ENCODE measurements at regions not wholly inside any gene's neighbourhood (a gene's known extent, or its start where the extent isn't known, plus 50 kb on each side); places are given as distances from the start of the nearest gene placed in this dataset.
"Not testable (repeated sequence)": the region's sequence is repeated elsewhere in the genome, so short reads cannot be mapped to it uniquely, and the experiment has no call there.

- Histone ChIP-seq H3K4me1 (ENCODE audit: insufficient read depth, insufficient read length) (no peaks in the 10 kb centered on the region), H3K36me3 (ENCODE audit: insufficient read depth, insufficient read length, low read length) (no peaks in the 10 kb centered on the region), H3K9ac (ENCODE audit: insufficient read length, low read depth) (no peak overlapping the region), H3K27me3 (ENCODE audit: insufficient read depth, insufficient read length) (no peaks in the 10 kb centered on the region), H3K4me3 (ENCODE audit: insufficient read length, low read depth) (no peak overlapping the region), H3K9me3 (ENCODE audit: insufficient read depth, low read length) (0 out of 2 replicates have a peak, but pooled peaks cover 5% of the 10 kb centered on the region)
- TF ChIP-seq YY1 (IDR thresholded peaks at IDR 0.05; ENCODE audit: insufficient read depth, insufficient read length) (no peak), ZNF274 (IDR thresholded peaks at IDR 0.05; ENCODE audit: low read depth, low read length) (no peak), SUZ12 (IDR thresholded peaks at IDR 0.05; ENCODE audit: extremely low read depth, insufficient read depth, insufficient read length) (no peak)
- DNase-seq (ENCODE audit: low read depth, low spot score), result no peak
Measured at GRCh38 chr1:222187566-222188332, 360.2 kb downstream of the HHIPL2 start.

GRCh38 chr1:222182641-222183040 lies 365.3 kb downstream of the HHIPL2 start:
- TF ChIP-seq SUZ12 (IDR thresholded peaks at IDR 0.05; ENCODE audit: extremely low read depth, insufficient read depth, insufficient read length), result no peak
- TF ChIP-seq YY1 (IDR thresholded peaks at IDR 0.05; ENCODE audit: insufficient read depth, insufficient read length), result no peak
- TF ChIP-seq ZNF274 (IDR thresholded peaks at IDR 0.05; ENCODE audit: low read depth, low read length), result no peak

GRCh38 chr1:222181191-222181590 lies 366.7 kb downstream of the HHIPL2 start:
- 0 out of 2 replicates have a peak, but pooled peaks cover 5% of the 10 kb centered on the region for H3K9me3 ChIP-seq (ENCODE audit: insufficient read depth, low read length)
- no peaks in the 10 kb centered on the region for H3K27me3 ChIP-seq (ENCODE audit: insufficient read depth, insufficient read length)
- no peak overlapping the region for H3K4me3 ChIP-seq (ENCODE audit: insufficient read length, low read depth)

More at GRCh38 chr1:222182641-222183040, 365.3 kb downstream of the HHIPL2 start:
- no peaks in the 10 kb centered on the region for H3K36me3 ChIP-seq (ENCODE audit: insufficient read depth, insufficient read length, low read length)
- 0 out of 2 replicates have a peak, but pooled peaks cover 5% of the 10 kb centered on the region for H3K9me3 ChIP-seq (ENCODE audit: insufficient read depth, low read length)
- H3K4me3 ChIP-seq (ENCODE audit: insufficient read length, low read depth), result no peak overlapping the region
- no peak overlapping the region for H3K9ac ChIP-seq (ENCODE audit: insufficient read length, low read depth)
- DNase-seq (ENCODE audit: low read depth, low spot score), result no peak
- no peaks in the 10 kb centered on the region for H3K27me3 ChIP-seq (ENCODE audit: insufficient read depth, insufficient read length)
- H3K4me1 ChIP-seq (ENCODE audit: insufficient read depth, insufficient read length), result no peaks in the 10 kb centered on the region

GRCh38 chr1:222177496-222177895 lies 370.4 kb downstream of the HHIPL2 start:
- H3K4me1 ChIP-seq (ENCODE audit: insufficient read depth, insufficient read length); DNase-seq (ENCODE audit: low read depth, low spot score); H3K36me3 ChIP-seq (ENCODE audit: insufficient read depth, insufficient read length, low read length); H3K27me3 ChIP-seq (ENCODE audit: insufficient read depth, insufficient read length); H3K4me3 ChIP-seq (ENCODE audit: insufficient read length, low read depth); H3K9me3 ChIP-seq (ENCODE audit: insufficient read depth, low read length); H3K9ac ChIP-seq (ENCODE audit: insufficient read length, low read depth): not testable (repeated sequence)

More at GRCh38 chr1:222181191-222181590, 366.7 kb downstream of the HHIPL2 start:
- TF ChIP-seq YY1 (IDR thresholded peaks at IDR 0.05; ENCODE audit: insufficient read depth, insufficient read length) (no peak), SUZ12 (IDR thresholded peaks at IDR 0.05; ENCODE audit: extremely low read depth, insufficient read depth, insufficient read length) (no peak), ZNF274 (IDR thresholded peaks at IDR 0.05; ENCODE audit: low read depth, low read length) (no peak)
- Histone ChIP-seq H3K9ac (ENCODE audit: insufficient read length, low read depth) (no peak overlapping the region), H3K4me1 (ENCODE audit: insufficient read depth, insufficient read length) (no peaks in the 10 kb centered on the region), H3K36me3 (ENCODE audit: insufficient read depth, insufficient read length, low read length) (no peaks in the 10 kb centered on the region)
- DNase-seq (ENCODE audit: low read depth, low spot score), result no peak

GRCh38 chr1:222171005-222171404 lies 376.9 kb downstream of the HHIPL2 start:
- H3K36me3 ChIP-seq (ENCODE audit: insufficient read depth, insufficient read length, low read length), result no peaks in the 10 kb centered on the region
- H3K27me3 ChIP-seq (ENCODE audit: insufficient read depth, insufficient read length), result no peaks in the 10 kb centered on the region
- no peaks in the 10 kb centered on the region for H3K4me1 ChIP-seq (ENCODE audit: insufficient read depth, insufficient read length)
- H3K9ac ChIP-seq (ENCODE audit: insufficient read length, low read depth), result no peak overlapping the region
- peaks cover 15% of the 10 kb centered on the region for H3K9me3 ChIP-seq (ENCODE audit: insufficient read depth, low read length)
- TF ChIP-seq ZNF274 (IDR thresholded peaks at IDR 0.05; ENCODE audit: low read depth, low read length), result no peak
- TF ChIP-seq SUZ12 (IDR thresholded peaks at IDR 0.05; ENCODE audit: extremely low read depth, insufficient read depth, insufficient read length), result no peak
- TF ChIP-seq YY1 (IDR thresholded peaks at IDR 0.05; ENCODE audit: insufficient read depth, insufficient read length), result no peak
- DNase-seq (ENCODE audit: low read depth, low spot score), result peak; percentile 32
- H3K4me3 ChIP-seq (ENCODE audit: insufficient read length, low read depth), result no peak overlapping the region

- H3K9ac ChIP-seq (ENCODE audit: insufficient read length, low read depth), result no peak overlapping the region
- peaks cover 15% of the 10 kb centered on the region for H3K9me3 ChIP-seq (ENCODE audit: insufficient read depth, low read length)
- H3K36me3 ChIP-seq (ENCODE audit: insufficient read depth, insufficient read length, low read length), result no peaks in the 10 kb centered on the region
- no peak overlapping the region for H3K4me3 ChIP-seq (ENCODE audit: insufficient read length, low read depth)
- H3K27me3 ChIP-seq (ENCODE audit: insufficient read depth, insufficient read length), result no peaks in the 10 kb centered on the region
- no peaks in the 10 kb centered on the region for H3K4me1 ChIP-seq (ENCODE audit: insufficient read depth, insufficient read length)
- TF ChIP-seq ZNF274 (IDR thresholded peaks at IDR 0.05; ENCODE audit: low read depth, low read length), result no peak
- no peak for TF ChIP-seq SUZ12 (IDR thresholded peaks at IDR 0.05; ENCODE audit: extremely low read depth, insufficient read depth, insufficient read length)
- TF ChIP-seq YY1 (IDR thresholded peaks at IDR 0.05; ENCODE audit: insufficient read depth, insufficient read length), result no peak
- DNase-seq (ENCODE audit: low read depth, low spot score), result no peak
Measured at GRCh38 chr1:222168621-222169020, 379.3 kb downstream of the HHIPL2 start.

GRCh38 chr1:222167896-222168295 lies 380.0 kb downstream of the HHIPL2 start:
- TF ChIP-seq YY1 (IDR thresholded peaks at IDR 0.05; ENCODE audit: insufficient read depth, insufficient read length) (no peak), ZNF274 (IDR thresholded peaks at IDR 0.05; ENCODE audit: low read depth, low read length) (no peak), SUZ12 (IDR thresholded peaks at IDR 0.05; ENCODE audit: extremely low read depth, insufficient read depth, insufficient read length) (no peak)
- Histone ChIP-seq H3K36me3 (ENCODE audit: insufficient read depth, insufficient read length, low read length) (no peaks in the 10 kb centered on the region), H3K9me3 (ENCODE audit: insufficient read depth, low read length) (peaks cover 15% of the 10 kb centered on the region), H3K27me3 (ENCODE audit: insufficient read depth, insufficient read length) (no peaks in the 10 kb centered on the region), H3K4me3 (ENCODE audit: insufficient read length, low read depth) (no peak overlapping the region), H3K4me1 (ENCODE audit: insufficient read depth, insufficient read length) (no peaks in the 10 kb centered on the region), H3K9ac (ENCODE audit: insufficient read length, low read depth) (no peak overlapping the region)
- no peak for DNase-seq (ENCODE audit: low read depth, low spot score)

Measured in NT2/D1 (cell line).